Testis (tissue), 2 donors: ENCODE measurements at regions not wholly inside any gene's neighbourhood (a gene's known extent, or its start where the extent isn't known, plus 50 kb on each side); places are given as distances from the start of the nearest gene placed in this dataset.

ENCODE experiments used
- POLR2A ChIP-seq: fragments of 450-650 bp; IDR thresholded peaks from one replicate; pipeline ENCODE4 v1.6.1; 2017; ENCODE audit warnings: antibody characterized with exemption, mild to moderate bottlenecking, moderate library complexity
- TF ChIP-seq, protein P1 (sequence below), 3 experiments: fragments of 450-650 bp in 2 of 3; fragments of 200-600 bp in 1 of 3; sonication (generic) in 1 of 3; IDR thresholded peaks; one replicate each; pipeline ENCODE4 v1.5.1; 2016 to 2019; ENCODE audit warnings: antibody characterized with exemption in 3 of 3, mild to moderate bottlenecking in 2 of 3, moderate library complexity in 1 of 3

GRCh38 chrY:8452963-8453362 lies 884.3 kb upstream of the TSPY4 start:
- TF ChIP-seq, protein P1, sequence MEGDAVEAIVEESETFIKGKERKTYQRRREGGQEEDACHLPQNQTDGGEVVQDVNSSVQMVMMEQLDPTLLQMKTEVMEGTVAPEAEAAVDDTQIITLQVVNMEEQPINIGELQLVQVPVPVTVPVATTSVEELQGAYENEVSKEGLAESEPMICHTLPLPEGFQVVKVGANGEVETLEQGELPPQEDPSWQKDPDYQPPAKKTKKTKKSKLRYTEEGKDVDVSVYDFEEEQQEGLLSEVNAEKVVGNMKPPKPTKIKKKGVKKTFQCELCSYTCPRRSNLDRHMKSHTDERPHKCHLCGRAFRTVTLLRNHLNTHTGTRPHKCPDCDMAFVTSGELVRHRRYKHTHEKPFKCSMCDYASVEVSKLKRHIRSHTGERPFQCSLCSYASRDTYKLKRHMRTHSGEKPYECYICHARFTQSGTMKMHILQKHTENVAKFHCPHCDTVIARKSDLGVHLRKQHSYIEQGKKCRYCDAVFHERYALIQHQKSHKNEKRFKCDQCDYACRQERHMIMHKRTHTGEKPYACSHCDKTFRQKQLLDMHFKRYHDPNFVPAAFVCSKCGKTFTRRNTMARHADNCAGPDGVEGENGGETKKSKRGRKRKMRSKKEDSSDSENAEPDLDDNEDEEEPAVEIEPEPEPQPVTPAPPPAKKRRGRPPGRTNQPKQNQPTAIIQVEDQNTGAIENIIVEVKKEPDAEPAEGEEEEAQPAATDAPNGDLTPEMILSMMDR (IDR thresholded peaks at IDR 0.05) = no peak
- no peak for TF ChIP-seq POLR2A
